Activated gamma-delta T cell treated with anti-CD3 and anti-CD28 coated beads, Interleukin-2, amount 50 U/mL, for 16 hours (primary cell): ENCODE measurements at regions not wholly inside any gene's neighbourhood (a gene's known extent, or its start where the extent isn't known, plus 50 kb on each side); places are given as distances from the start of the nearest gene placed in this dataset.
A peak's percentile ranks its signal among the peaks of the same experiment; 100 is the strongest.

Experiments used
- DNase-seq: peaks from one replicate; pipeline ENCODE4 v3.0.0-alpha.2; 2020; ENCODE audit warnings: low read depth

DNA sequence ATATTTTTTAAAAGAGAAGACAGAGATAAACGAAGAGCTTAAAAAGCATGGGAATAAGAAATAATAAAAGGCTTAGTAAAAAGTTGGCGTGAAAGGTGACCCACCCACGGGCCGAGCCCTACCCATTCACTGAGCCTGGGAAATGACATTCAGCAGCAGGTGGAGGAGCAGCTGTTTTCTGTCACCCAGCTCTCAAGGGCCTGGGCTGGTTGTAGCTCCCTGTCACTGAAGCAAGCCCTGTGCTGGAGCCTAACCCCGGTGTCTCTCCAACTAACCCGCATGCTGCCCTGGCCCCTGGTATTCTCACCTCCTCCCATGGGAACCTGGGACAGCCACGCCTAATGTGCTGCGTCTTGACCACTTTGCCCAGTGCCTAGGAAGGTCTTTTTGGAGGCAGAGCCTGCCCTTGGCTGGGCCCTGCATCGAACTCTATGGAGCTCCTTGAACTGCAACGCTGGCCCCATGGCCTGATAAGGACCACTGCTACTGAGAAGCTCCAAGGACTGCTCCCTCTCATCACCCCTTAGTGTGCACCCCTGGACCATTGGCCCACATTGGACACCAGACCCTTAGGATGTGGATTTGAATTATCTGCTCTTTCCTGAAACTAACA lies 68.8 kb upstream of the IYD start:
- DNase-seq, result no peak

DNA sequence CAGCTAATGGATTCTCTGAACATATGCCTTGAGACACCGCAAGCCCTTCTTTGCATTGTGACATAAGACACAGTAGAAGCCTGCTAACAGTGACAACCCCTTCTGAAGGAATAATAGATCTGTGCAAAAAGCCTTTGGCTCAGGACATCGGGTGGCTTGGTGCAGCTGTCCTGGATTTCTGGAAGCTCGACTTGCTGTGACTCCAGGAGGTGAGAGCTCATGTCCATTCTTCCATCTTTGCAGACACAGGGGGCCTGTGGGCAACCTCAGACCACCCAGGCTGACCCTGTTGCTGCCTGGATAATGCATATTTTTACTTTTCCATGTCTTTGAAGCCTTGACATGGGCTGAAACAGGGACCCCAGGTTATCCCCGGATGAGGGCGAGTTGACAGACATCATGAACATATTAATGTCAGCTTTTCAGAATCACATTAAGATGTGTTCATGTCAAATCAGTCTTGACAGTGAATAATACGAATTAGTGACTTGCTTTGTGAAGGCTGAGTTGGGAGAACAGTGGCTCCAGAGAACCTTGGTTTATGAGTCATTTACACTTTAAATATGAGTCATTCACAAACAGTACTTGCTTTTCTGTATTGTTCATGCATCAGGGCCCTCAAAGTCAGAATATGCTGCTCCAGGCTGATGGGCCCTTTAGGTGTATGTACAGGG lies 66.8 kb upstream of the IYD start:
- no peak for DNase-seq

DNA sequence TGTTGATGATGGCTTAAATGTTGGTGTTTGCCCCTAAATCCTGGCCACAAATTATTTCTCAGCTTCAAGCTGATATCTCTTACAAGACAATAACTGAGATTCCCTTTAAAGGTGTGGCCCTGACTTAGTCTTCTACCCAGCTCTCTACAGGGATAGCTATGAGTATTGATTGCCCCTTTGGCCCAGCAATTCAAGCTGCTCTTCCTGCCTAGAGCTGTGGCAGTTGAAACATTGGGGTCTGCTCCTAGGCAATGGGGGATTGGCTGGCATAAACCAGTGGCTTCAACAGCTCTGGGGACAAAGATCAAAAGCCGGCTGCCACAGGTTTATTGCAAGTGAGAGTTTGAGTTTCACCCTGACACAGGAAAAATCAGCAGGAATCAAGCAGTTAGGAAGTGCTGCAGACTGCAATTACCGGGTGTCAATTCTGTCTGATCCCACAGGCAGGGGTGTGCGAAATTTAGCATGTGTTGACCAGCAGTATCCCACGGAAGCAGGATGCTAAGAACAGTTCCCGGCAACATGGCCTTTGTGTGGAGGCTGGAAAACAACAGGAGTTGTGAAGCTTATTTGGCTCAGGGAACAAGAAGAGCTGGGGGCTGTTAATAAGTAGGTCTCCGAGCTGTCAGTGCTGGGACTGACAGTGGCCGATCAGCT lies 66.2 kb upstream of the IYD start:
- DNase-seq, result no peak

DNA sequence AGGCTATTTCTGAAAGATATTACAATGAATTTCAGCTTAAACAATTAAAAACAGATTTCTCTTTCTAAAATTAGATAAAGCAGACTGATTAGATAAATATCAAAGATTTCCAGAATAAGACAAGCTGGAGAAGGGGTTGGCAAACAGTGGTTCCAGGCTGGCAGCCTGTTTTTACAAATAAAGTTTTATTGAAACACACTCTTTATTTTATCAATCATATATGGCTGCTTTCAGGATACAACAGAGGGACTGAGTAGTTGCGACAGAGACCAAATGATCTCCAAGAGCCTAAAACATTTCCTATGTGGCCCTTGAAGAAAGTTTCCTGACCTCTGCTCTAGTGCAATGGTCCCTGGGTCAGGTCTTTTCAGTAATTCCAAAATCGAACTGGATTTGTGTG lies 65.6 kb upstream of the IYD start:
- no peak for DNase-seq

DNA sequence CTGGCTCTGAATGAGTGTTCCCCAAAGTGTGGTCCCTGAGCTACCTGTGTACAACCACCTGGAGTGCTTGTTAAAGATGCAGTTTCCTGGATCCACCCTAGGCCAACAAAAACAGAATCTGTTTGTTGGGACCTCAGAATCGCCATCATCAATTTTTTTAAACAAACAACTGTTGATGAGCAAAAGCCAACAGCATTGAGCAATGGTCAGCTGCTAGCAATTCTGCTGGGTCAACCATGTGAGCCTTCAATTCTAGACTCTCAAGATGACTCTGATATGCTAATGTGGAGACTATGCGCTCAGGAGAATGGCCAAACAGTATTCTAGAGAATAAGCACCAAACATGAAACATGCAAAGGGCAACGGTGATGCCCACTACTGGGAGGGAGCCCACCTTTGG lies 64.4 kb upstream of the IYD start:
- no peak for DNase-seq

DNA sequence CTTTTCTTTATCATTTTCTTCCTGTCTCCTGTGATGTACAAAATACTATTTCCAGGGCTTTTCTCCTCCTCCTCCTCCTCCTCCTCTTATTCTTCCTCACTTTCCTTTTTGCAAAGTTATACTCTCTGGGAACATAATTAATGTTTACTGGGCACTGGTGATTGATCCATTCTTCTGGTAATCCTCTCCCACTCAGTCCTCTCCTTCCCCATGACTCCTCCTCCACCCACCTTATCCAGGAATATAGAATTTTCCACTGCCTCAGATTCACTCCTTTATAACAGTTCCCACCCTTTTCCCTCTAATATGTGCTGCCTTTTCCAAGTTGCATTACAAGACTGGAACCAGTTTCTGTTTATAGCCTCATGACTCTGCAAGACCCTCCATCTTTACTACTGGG lies 62.5 kb upstream of the IYD start:
- DNase-seq, result no peak

DNA sequence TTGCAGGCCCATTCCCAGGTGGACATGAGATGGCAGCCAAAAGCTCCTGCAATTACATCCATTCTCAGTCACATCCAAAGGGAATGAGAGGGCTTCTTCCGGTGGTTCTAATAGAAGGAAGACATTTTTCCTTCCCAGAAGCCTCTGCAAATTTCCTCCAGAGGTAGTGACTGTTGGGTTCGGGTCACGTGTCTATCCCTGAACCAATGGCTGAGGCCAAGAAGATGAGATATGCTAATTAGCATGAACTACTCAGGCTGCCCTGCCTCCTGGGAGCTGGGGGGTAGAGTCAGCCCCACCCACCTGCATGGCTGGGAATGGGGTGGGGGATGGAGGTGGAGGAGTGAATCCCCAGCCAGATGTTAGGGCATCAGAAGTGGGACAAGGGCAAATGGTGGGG lies 61.3 kb upstream of the IYD start:
- no peak for DNase-seq

DNA sequence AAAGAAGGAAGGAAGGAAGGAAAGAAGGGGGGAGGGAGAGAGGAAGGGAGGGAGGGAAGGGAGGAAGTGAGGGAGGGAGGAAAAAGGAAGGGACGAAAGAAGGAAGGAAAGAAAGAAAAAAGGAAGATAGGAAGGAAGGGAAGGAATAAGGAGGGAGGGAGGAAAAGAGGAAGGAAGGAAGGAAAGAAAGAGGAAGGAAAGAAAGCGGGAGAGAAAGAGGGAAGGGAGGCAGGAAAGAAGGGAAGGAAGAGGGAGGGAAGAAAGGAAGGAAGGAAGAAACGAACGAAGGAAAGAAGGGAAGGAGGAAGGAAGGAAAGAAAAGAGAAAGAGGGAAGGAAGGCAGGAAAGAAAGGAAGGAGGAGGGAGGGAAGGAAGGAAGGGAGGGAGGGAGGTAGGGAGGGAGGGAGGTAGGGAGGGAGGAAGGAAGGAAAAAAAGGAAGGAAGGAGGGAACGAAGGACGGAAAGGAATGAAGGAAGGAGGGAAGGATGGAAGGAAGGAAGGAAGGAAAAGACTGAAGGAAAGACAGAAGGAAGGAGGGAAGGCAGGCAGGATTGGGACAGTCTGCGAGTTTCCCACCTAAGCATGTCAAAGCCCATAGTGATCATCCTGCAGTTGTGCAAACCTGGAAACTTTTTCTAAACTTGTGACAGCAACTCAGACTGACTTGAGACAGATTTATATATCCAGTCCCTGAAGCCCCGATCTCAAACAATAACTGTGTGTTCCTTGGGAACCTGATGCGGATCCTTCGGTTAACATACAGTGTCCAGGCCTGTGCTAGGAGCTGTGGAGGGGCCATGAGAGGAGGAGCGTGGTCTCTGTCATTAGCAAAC lies 59.8 kb upstream of the IYD start:
- DNase-seq, result no peak

DNA sequence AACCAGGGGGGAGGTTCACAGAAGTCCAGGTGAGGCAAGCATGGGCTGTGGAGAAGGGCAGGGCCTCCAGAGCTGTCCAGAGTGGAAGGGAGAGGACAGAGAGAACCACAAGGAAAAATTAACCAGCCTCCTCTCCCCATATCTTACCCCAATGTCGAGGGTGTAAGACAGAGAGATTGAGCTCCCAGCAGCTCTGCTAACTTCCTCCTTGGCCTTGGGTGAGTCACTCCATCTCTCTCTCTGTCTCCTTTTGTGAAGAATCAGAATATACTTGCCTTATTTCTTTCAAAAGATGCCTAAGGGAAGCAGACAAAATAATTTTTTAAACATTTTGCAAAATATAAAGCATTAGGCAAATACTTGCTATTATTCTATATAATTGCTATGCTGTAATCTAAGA lies 58.3 kb upstream of the IYD start:
- DNase-seq, result no peak

DNA sequence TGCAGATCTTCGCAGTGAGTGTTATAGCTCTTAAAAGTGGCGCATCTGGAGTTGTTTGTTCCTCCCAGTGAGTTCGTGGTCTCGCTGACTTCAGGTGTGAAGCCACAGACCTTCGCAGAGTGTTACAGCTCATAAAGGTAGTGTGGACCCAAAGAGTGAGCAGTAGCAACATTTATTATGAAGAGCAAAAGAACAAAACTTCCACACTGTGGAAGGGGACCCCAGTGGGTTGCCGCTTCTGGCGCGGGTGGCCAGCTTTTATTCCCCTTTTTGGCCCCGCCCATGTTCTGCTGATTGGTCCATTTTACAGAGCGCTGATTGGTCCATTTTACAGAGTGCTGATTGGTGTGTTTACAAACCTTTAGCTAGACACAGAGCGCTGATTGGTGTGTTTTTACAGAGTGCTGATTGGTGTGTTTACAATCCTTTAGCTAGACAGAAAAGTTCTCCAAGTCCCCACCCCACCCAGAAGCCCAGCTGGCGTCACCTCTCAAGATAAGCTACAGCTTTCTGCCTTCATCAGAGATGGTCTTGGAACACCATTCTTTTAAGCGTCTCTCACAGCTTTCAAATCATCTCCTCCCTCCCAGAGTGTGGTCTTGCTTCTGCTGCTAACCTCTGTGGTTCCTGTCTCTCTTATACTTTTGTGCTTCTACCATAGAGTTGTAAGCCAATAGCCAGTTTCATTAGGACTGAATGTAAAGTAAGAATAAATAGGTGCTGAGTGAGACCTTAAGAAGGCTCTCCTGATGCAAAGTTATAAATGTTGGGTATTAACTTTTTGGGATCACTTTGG lies 57.5 kb upstream of the IYD start:
- peak; percentile 38 for DNase-seq

DNA sequence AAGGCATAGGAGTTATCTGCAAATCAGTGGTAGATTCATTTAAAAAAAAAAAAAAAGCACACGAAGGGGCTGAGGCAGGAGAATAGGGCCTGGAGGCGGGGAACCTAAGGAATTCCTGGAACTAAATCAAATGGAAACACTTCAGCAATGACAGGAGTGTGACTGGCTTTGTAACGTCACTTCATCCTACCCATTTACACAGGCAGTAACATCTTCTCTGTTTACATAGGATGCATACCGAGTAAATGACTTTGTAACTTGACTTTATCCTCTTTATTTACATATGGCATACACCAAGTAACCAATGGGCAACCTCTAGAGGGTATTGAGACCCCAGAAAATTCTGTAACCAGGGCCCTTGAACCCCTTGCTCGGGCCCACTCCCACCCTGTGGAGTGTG lies 56.4 kb upstream of the IYD start:
- no peak for DNase-seq

DNA sequence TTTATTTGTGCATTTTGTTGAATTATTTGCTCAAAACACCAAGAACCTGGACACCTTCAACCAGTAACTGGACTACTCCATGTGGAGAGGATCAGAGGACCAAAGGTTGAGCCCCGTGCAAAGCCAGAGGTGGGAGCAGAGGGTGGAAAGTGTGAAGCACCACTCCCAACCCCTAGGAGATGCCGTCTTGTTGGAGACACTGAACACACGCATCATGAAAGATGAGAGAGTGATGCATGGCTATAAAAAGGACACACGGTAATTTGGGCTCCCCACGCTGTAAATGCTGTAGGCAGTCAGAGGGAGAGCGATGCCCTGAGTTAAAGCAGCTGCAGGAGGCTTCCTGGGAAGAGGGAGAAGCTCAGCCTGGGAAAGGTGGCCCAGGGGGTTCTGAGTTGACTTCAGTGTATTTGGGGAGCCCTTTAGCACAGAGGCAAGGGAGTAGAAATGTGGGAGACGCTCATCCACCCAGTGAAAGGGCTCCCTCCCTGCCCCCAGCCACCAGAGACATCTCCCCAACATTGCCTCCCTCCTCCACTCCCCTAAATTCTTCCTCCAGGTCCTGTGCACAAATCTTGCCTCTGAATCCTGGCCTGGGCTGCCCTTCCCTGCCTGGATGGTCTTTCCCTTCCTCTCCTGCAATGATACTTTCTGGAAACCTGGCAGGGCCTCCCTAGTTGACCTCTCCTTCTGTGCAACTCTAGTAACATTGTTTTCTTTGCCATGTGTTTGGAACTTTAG lies 55.8 kb upstream of the IYD start:
- no peak for DNase-seq

DNA sequence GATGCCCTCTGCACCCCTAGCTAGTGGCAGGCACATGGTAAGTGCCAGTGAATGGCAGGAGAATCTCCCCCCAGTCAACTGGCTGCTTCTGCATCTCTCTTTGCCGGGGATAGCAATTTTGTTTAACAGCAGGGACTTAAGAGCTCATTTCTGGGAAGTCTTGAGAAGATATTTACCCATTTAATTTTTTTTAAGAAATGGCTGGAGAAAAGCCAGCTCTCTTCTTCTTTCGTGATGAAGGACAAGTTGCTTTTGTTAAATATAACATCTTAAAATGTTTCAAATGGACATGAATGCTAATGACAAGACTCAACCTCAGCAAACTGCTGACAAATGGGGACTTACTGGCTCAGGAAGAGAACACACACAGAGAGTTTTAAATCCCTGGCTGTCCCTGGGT lies 55.0 kb upstream of the IYD start:
- DNase-seq, result no peak

DNA sequence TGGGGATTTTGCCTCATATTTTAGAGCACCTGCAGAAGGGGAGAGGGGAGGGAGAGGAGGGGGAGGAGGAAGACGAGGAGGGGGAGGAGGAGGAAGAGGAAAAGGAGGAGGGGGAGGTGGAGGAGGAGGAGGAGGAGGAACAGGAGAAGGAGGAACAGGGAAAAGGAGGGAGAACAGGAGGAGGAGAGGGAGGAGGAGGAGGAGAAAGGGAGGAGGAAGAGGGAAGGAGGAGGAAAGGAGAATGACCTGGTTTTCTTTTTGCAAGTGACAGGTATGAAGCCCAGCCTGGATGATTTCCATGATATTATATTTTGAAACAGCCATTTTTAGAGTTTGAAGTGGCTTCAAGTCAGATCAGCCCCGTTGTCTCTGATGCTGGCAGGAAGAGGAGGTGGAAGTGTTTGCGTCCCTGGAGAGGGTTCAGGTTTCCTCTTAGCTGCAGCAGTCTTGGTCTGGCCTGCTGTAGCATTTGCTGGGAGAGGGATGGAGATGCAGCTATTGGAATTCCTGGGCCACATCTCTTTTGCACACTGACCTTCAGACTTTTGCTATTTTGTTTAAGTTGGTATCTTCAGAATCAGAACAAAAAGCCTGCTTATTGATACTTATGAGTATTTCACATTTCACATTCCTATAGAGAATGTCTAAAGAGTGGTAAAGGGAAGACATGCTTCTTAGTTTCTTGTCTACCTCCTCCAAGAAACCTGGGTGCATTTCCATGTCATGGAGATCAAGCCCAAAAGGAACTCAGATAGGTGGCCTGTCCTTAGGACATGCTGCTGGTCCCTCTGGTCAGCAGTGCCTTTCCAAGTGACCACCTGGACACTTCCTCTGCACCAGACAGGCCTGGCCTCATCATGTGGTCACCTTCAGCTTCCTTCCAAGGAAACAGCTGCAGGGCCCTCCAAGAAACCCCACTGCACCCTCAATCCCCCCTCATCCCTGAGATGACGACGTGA lies 54.3 kb upstream of the IYD start:
- DNase-seq, result no peak

DNA sequence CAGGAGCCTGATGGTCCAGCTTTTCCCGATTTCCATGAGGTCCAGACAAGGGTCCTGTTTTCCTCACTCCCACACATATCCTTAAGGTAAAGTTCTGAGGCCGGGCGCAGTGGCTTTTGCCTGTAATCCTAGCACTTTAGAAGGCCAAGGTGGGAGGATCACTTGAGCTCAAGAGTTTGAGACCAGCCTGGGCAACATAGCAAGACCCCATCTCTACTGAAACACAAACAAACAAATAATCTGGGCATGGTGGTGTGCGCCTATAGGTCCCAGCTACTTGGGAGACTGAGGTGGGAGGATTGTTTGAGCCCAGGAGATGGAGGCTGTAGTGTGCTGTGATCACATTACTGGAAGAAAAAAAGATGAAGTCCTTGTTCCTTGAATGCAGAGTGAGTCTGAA lies 53.2 kb upstream of the IYD start:
- no peak for DNase-seq

DNA sequence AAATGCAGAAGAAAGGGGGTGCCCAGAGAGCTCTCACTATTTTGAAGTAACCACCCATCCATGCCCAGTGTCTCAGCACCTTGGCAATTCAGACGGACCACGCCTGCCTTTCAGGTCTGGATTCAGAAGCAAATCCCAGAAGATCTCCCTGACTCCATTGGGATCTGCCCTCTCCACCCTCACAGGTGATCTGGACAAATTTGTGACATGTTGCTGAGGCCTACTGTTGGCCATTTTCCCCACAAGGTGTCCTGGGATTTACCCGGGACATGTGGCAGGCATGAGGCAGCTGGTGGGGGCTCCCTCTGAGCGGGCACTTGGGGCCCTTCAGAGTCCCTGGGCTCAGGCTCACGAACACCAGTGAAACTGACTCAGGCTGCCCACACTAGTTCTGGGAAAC lies 51.9 kb upstream of the IYD start:
- DNase-seq, result no peak
